ENCODE measurements at regions not wholly inside any gene's neighbourhood (a gene's known extent, or its start where the extent isn't known, plus 50 kb on each side); places are given as distances from the start of the nearest gene placed in this dataset.

GRCh38 chr9:99677281-99677680 is 144.4 kb upstream of the NR4A3 start:
- no peak for DNase-seq
- Histone ChIP-seq H3K27ac (no peak overlapping the region), H3K27me3 (no peaks in the 10 kb centered on the region), H3K4me1 (no peaks in the 10 kb centered on the region), H3K9me3 (peaks cover 0 to 17% (median 5%) of the 10 kb centered on the region in 4 donors), H3K4me3 (no peak overlapping the region), H3K36me3 (no peaks in the 10 kb centered on the region)
- TF ChIP-seq CTCF (IDR thresholded peaks at IDR 0.05) (no peak), POLR2A (IDR thresholded peaks at IDR 0.05) (no peak), POLR2AphosphoS5 (IDR thresholded peaks at IDR 0.05) (no peak), EP300 (IDR thresholded peaks at IDR 0.05) (no peak)
- 31 to 50% (median 48%) methylated on average over 1 of the region's 1 CpG for WGBS, 5 donors
- intact Hi-C loops (cut with DNase I; ENCODE audit: low total_unique reads), result no loop called here

DNA sequence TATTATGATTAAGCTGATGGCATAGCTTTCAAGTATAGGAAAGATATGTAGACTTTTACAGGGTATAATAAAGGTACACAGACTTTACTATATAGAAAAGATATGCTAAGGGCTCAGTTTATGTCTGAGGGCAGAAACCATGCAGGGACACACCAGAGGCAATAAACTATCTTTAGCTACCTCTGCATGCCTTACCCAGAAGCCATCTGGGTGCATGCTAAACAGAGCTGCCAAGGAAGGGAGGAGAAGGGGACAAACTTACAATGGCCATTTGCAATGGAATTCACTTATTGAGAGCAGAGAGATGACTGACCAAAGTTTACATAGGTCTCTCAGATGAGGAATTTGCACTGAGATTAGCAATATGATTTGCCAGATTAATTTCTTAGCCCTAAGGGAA is 143.1 kb upstream of the NR4A3 start:
- Histone ChIP-seq H3K9me3 (peaks cover 0 to 19% (median 6%) of the 10 kb centered on the region in 4 donors), H3K27ac (no peak overlapping the region), H3K4me3 (no peak overlapping the region), H3K36me3 (no peaks in the 10 kb centered on the region), H3K27me3 (no peaks in the 10 kb centered on the region), H3K4me1 (no peaks in the 10 kb centered on the region)
- no peak for DNase-seq
- intact Hi-C loops (cut with DNase I; ENCODE audit: low total_unique reads), result no loop called here
- no peak for TF ChIP-seq CTCF (IDR thresholded peaks at IDR 0.05)
- TF ChIP-seq POLR2A (IDR thresholded peaks at IDR 0.05), result no peak
- TF ChIP-seq EP300 (IDR thresholded peaks at IDR 0.05), result no peak

GRCh38 chr9:99680191-99680590 is 141.5 kb upstream of the NR4A3 start:
- H3K4me3 ChIP-seq, result no peak overlapping the region
- DNase-seq, result no peak
- intact Hi-C loops (cut with DNase I; ENCODE audit: low total_unique reads), result no loop called here
- H3K36me3 ChIP-seq, result no peaks in the 10 kb centered on the region
- WGBS, 5 donors, result 44 to 68% (median 62%) methylated on average over 1 of the region's 1 CpG
- no peak for TF ChIP-seq POLR2AphosphoS5 (IDR thresholded peaks at IDR 0.05)
- no peak for TF ChIP-seq EP300 (IDR thresholded peaks at IDR 0.05)
- TF ChIP-seq CTCF (IDR thresholded peaks at IDR 0.05), result no peak
- no peak for TF ChIP-seq POLR2A (IDR thresholded peaks at IDR 0.05)
- no peaks in the 10 kb centered on the region for H3K27me3 ChIP-seq
- peaks cover 0 to 19% (median 6%) of the 10 kb centered on the region in 4 donors for H3K9me3 ChIP-seq
- H3K4me1 ChIP-seq, result no peaks in the 10 kb centered on the region
- no peak overlapping the region for H3K27ac ChIP-seq

- DNase-seq, result no peak
- no peak overlapping the region for H3K4me3 ChIP-seq
Observed at GRCh38 chr9:99681113-99681512, 140.6 kb upstream of the NR4A3 start.

More at GRCh38 chr9:99681113-99681512, 140.6 kb upstream of the NR4A3 start:
- Histone ChIP-seq H3K27ac (no peak overlapping the region), H3K4me1 (no peaks in the 10 kb centered on the region), H3K9me3 (peaks cover 0 to 16% (median 4%) of the 10 kb centered on the region in 4 donors), H3K27me3 (no peaks in the 10 kb centered on the region), H3K36me3 (no peaks in the 10 kb centered on the region)
- no peak for TF ChIP-seq CTCF (IDR thresholded peaks at IDR 0.05)
- TF ChIP-seq POLR2A (IDR thresholded peaks at IDR 0.05), result no peak
- TF ChIP-seq EP300 (IDR thresholded peaks at IDR 0.05), result no peak
- no peak for TF ChIP-seq POLR2AphosphoS5 (IDR thresholded peaks at IDR 0.05)
- intact Hi-C loops (cut with DNase I; ENCODE audit: low total_unique reads), result no loop called here
